CD14-positive monocyte (primary cell): ENCODE measurements at regions not wholly inside any gene's neighbourhood (a gene's known extent, or its start where the extent isn't known, plus 50 kb on each side); places are given as distances from the start of the nearest gene placed in this dataset.

Source experiments
- DNase-seq, 3 donors: peaks; one replicate each; pipeline ENCODE4 v3.0.0-alpha.2; 2011 to 2022
- H2AFZ ChIP-seq: 2 replicates; pipeline ENCODE4 v1.6.0; 2012; ENCODE audit warnings: mild to moderate bottlenecking, low read depth, low read length, inconsistent platforms; ENCODE audit not compliant: insufficient read depth, poor library complexity, severe bottlenecking
- H3K27ac ChIP-seq, 2 donors: 1 replicate in 1 of 2; 2 replicates in 1 of 2; pipeline ENCODE4 v1.5.1; 2012 to 2013; ENCODE audit warnings: low read length in 2 of 2, control low read depth in 1 of 2, inconsistent platforms in 1 of 2, low read depth in 1 of 2, mild to moderate bottlenecking in 1 of 2
- H3K27me3 ChIP-seq, 2 donors: one replicate each; pipeline versions ENCODE4 v1.6.0 to v1.6.1; 2011 to 2013; ENCODE audit warnings: low read length in 2 of 2; ENCODE audit not compliant: control insufficient read depth in 2 of 2, insufficient read depth in 2 of 2
- H3K36me3 ChIP-seq, 2 donors: replicated peaks in 1 of 2; 1 replicate in 1 of 2; 2 replicates in 1 of 2; pipeline versions ENCODE4 v1.5.1 to v1.6.1; 2012 to 2013; ENCODE audit warnings: low read length in 2 of 2, control low read depth in 1 of 2, inconsistent platforms in 1 of 2, mild to moderate bottlenecking in 1 of 2; ENCODE audit not compliant: insufficient read depth in 2 of 2, control insufficient read depth in 1 of 2
- H3K4me1 ChIP-seq, 2 donors: 1 replicate in 1 of 2; 2 replicates in 1 of 2; pipeline versions ENCODE4 v1.5.1 to v1.6.1; 2012 to 2013; ENCODE audit warnings: low read length in 2 of 2, control low read depth in 1 of 2, inconsistent platforms in 1 of 2, mild to moderate bottlenecking in 1 of 2, moderate library complexity in 1 of 2; ENCODE audit not compliant: insufficient read depth in 2 of 2, control insufficient read depth in 1 of 2
- H3K4me2 ChIP-seq: replicated peaks from 2 replicates; pipeline ENCODE3; 2012; ENCODE audit warnings: low read length, moderate library complexity, mild to moderate bottlenecking; ENCODE audit not compliant: poor library complexity, severe bottlenecking; ENCODE audit errors: extremely low read depth
- H3K4me3 ChIP-seq, 3 experiments: fragments of 200-600 bp in 1 of 3; sonication (generic) in 1 of 3; replicated peaks in 1 of 3; 1 replicate in 2 of 3; 2 replicates in 1 of 3; pipeline ENCODE4 v1.5.1; 2011 to 2013; ENCODE audit warnings: low read length in 3 of 3, mild to moderate bottlenecking in 3 of 3, control low read depth in 2 of 3, low read depth in 2 of 3, inconsistent platforms in 1 of 3, moderate library complexity in 1 of 3
- H3K79me2 ChIP-seq: 2 replicates; pipeline ENCODE4 v1.6.0; 2012; ENCODE audit warnings: mild to moderate bottlenecking, control low read depth, inconsistent platforms, low read length, moderate library complexity; ENCODE audit not compliant: insufficient read depth
- H3K9ac ChIP-seq: 2 replicates; pipeline ENCODE4 v1.6.0; 2017; ENCODE audit warnings: low read length, mild to moderate bottlenecking; ENCODE audit not compliant: insufficient read depth, poor library complexity, severe bottlenecking
- H3K9me3 ChIP-seq, 2 donors: replicated peaks in 1 of 2; 1 replicate in 1 of 2; 2 replicates in 1 of 2; pipeline versions ENCODE4 v1.5.1 to v1.6.1; 2012 to 2013; ENCODE audit warnings: low read length in 2 of 2, control low read depth in 1 of 2; ENCODE audit not compliant: control insufficient read depth in 1 of 2, insufficient read depth in 1 of 2
- H4K20me1 ChIP-seq: 2 replicates; pipeline ENCODE4 v1.6.0; 2012; ENCODE audit warnings: mild to moderate bottlenecking, low read length, control low read depth, moderate library complexity; ENCODE audit not compliant: insufficient read depth
- H3K27ac Mint-ChIP-seq, 7 donors: one replicate each; pipeline ENCODE4 v1.8.0; 2020; ENCODE audit warnings: mild to moderate bottlenecking in 7 of 7, mixed read lengths in 7 of 7, moderate library complexity in 6 of 7, inconsistent platforms in 2 of 7
- H3K27me3 Mint-ChIP-seq, 3 donors: one replicate each; pipeline ENCODE4 v1.8.0; 2021 to 2022; ENCODE audit warnings: low read depth in 3 of 3, mild to moderate bottlenecking in 3 of 3, mixed read lengths in 3 of 3, moderate library complexity in 3 of 3, inconsistent platforms in 1 of 3
- H3K36me3 Mint-ChIP-seq, 2 donors: one replicate each; pipeline ENCODE4 v1.8.0; 2020; ENCODE audit warnings: mixed read lengths in 2 of 2, inconsistent platforms in 1 of 2, mild to moderate bottlenecking in 1 of 2
- H3K4me1 Mint-ChIP-seq: one replicate; pipeline ENCODE4 v1.8.0; 2020; ENCODE audit warnings: mild to moderate bottlenecking, mixed read lengths
- H3K4me3 Mint-ChIP-seq, 2 donors: one replicate each; pipeline ENCODE4 v1.8.0; 2020; ENCODE audit warnings: mild to moderate bottlenecking in 2 of 2, mixed read lengths in 2 of 2, moderate library complexity in 1 of 2
- H3K9me3 Mint-ChIP-seq, 7 donors: one replicate each; pipeline ENCODE4 v1.8.0; 2020 to 2022; ENCODE audit warnings: mixed read lengths in 7 of 7, mild to moderate bottlenecking in 6 of 7, moderate library complexity in 6 of 7, inconsistent platforms in 2 of 7
- CTCF ChIP-seq: fragments of 200-600 bp; IDR thresholded peaks from one replicate; pipeline ENCODE4 v1.8.0; 2022; ENCODE audit warnings: antibody characterized with exemption, mild to moderate bottlenecking
- WGBS: methylation state at CpG from one replicate; pipeline ENCODE4 v1.1.5; 2013; ENCODE audit warnings: missing lambda C conversion rate; ENCODE audit not compliant: insufficient coverage; 5-methylcytosine and 5-hydroxymethylcytosine counted together
- intact Hi-C, 2 donors: fragments of 100-400 bp; cut with micrococcal nuclease; formaldehyde crosslinking; loops; one replicate each; pipeline versions ENCODE4 v1.15.0 to v1.15.1; 2023

DNA sequence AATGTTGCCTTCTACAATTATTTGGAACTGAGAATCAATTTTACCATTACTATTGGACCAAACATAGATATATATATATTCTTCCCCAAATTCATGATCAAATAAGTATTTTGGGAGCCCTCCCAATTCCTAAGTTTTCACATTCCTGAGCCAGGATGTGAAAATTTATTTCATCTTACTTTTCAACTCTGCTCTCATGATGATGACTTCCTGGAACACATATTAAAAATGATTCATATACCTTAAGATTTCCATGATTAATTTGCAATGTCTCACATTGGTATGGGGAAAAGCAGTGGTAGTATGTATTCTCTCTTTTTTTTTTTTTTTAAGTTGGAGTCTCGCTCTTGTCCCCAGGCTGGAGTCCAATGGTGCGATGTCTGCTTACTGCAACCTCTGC, 596.1 kb upstream of the ZEB2 start:
- no peaks in the 10 kb centered on the region for H3K36me3 Mint-ChIP-seq
- Histone ChIP-seq H2AFZ (no peak overlapping the region), H3K4me1 (no peaks in the 10 kb centered on the region), H3K9me3 (no peaks in the 10 kb centered on the region), H3K79me2 (no peaks in the 10 kb centered on the region), H3K27ac (no peak overlapping the region), H3K4me2 (no peak overlapping the region), H3K36me3 (no peaks in the 10 kb centered on the region), H4K20me1 (no peaks in the 10 kb centered on the region), H3K4me3 (no peak overlapping the region), H3K27me3 (no peaks in the 10 kb centered on the region), H3K9ac (no peak overlapping the region)
- H3K4me1 Mint-ChIP-seq: peaks cover 9% of the 10 kb centered on the region
- H3K27ac Mint-ChIP-seq: no peak overlapping the region
- TF ChIP-seq CTCF: no peak
- DNase-seq: no peak
- intact Hi-C loops: no loop called here
- no peak overlapping the region for H3K4me3 Mint-ChIP-seq
- no peaks in the 10 kb centered on the region for H3K27me3 Mint-ChIP-seq
- 80% methylated on average over 1 of the region's 2 CpGs for WGBS
- H3K9me3 Mint-ChIP-seq: peaks cover 1 to 7% (median 3%) of the 10 kb centered on the region in 7 donors

DNA sequence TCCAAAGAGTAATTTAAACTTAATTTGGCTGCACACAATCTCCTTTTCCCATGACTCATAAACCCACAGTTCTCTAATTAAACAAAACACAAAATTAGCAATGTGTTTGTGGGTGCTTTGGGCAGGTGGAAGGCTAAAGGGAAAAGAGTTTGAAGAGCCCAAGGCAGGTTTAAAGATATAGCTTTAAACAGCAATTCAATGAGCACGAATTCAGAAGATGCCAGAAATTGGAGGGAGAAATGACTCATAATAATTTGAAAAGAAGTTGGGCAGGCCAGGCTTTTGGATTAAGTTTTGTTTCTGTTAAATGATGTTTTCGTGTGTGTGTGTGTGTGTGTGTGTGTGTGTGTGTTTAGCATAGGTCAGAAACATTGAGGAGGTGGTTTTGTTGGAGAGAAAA, 594.8 kb upstream of the ZEB2 start:
- Histone ChIP-seq H3K9me3 (no peaks in the 10 kb centered on the region), H3K4me2 (no peak overlapping the region), H3K79me2 (no peaks in the 10 kb centered on the region), H3K36me3 (no peaks in the 10 kb centered on the region), H3K9ac (no peak overlapping the region), H4K20me1 (no peaks in the 10 kb centered on the region), H3K27me3 (no peaks in the 10 kb centered on the region), H3K27ac (no peak overlapping the region), H3K4me1 (no peaks in the 10 kb centered on the region), H2AFZ (no peak overlapping the region), H3K4me3 (no peak overlapping the region)
- no peak overlapping the region for H3K27ac Mint-ChIP-seq
- no peak overlapping the region for H3K4me3 Mint-ChIP-seq
- TF ChIP-seq CTCF: no peak
- H3K27me3 Mint-ChIP-seq: no peaks in the 10 kb centered on the region
- H3K4me1 Mint-ChIP-seq: peaks cover 9% of the 10 kb centered on the region
- WGBS: 90% methylated on average over 2 of the region's 2 CpGs
- DNase-seq: no peak
- no peaks in the 10 kb centered on the region for H3K36me3 Mint-ChIP-seq
- H3K9me3 Mint-ChIP-seq: peaks cover 1 to 7% (median 3%) of the 10 kb centered on the region in 7 donors
- intact Hi-C loops: no loop called here
